SU-DHL-6 (cell line): ENCODE measurements at regions not wholly inside any gene's neighbourhood (a gene's known extent, or its start where the extent isn't known, plus 50 kb on each side); places are given as distances from the start of the nearest gene placed in this dataset.

Experiments
- H2AFZ ChIP-seq: fragments of 200-600 bp; sonication (generic); 2 replicates; pipeline ENCODE4 v1.6.1; 2014; ENCODE audit warnings: low read depth, mild to moderate bottlenecking, moderate library complexity, mixed read lengths, antibody characterized with exemption, low read length; ENCODE audit not compliant: severe bottlenecking
- H3F3A ChIP-seq: fragments of 200-600 bp; shearing (Covaris generic); 2 replicates; pipeline ENCODE4 v1.6.0; 2016; ENCODE audit warnings: antibody characterized with exemption, mild to moderate bottlenecking; ENCODE audit not compliant: insufficient read depth
- H3K27ac ChIP-seq: fragments of 200-600 bp; sonication (generic); 2 replicates; pipeline ENCODE4 v1.5.1; 2016; ENCODE audit warnings: low read depth, mild to moderate bottlenecking, low read length, moderate library complexity, mixed read lengths
- H3K27me3 ChIP-seq: fragments of 200-600 bp; sonication (generic), shearing (Covaris generic); 2 replicates; pipeline ENCODE4 v1.6.0; 2014; ENCODE audit warnings: mild to moderate bottlenecking, low read length
- H3K36me3 ChIP-seq: fragments of 200-600 bp; sonication (generic); 2 replicates; pipeline ENCODE4 v1.6.1; 2014; ENCODE audit warnings: mild to moderate bottlenecking, low read length, mixed read lengths
- H3K4me2 ChIP-seq: fragments of 300-600, 200-600 bp; shearing (Covaris generic), sonication (generic); 2 replicates; pipeline ENCODE4 v1.6.0; 2014; ENCODE audit warnings: low read length, low read depth, mild to moderate bottlenecking; ENCODE audit not compliant: poor library complexity, severe bottlenecking
- H3K4me3 ChIP-seq: fragments of 200-600 bp; sonication (generic); 2 replicates; pipeline ENCODE4 v1.5.1; 2014; ENCODE audit warnings: antibody characterized with exemption, low read length, mild to moderate bottlenecking, mixed read lengths; ENCODE audit not compliant: insufficient read depth, poor library complexity, severe bottlenecking
- H3K79me2 ChIP-seq: fragments of 200-600 bp; sonication (generic); 2 replicates; pipeline ENCODE4 v1.6.1; 2014; ENCODE audit warnings: mild to moderate bottlenecking, low read length, moderate library complexity; ENCODE audit not compliant: insufficient read depth
- H3K9ac ChIP-seq: fragments of 200-600 bp; sonication (generic); 2 replicates; pipeline ENCODE4 v1.7.0; 2014; ENCODE audit warnings: mild to moderate bottlenecking, low read length
- H3K9me2 ChIP-seq: fragments of 200-600 bp; sonication (generic); replicated peaks from 2 replicates; pipeline ENCODE4 v1.6.1; 2014; ENCODE audit warnings: low read length; ENCODE audit not compliant: insufficient read depth
- H3K9me3 ChIP-seq: fragments of 200-600 bp; sonication (generic); 2 replicates; pipeline ENCODE4 v1.6.1; 2014; ENCODE audit warnings: low read length, mixed read lengths; ENCODE audit not compliant: insufficient read depth
- H4K20me1 ChIP-seq: fragments of 200-600 bp; sonication (generic); 2 replicates; pipeline ENCODE4 v1.6.1; 2014; ENCODE audit warnings: low read depth, mild to moderate bottlenecking, antibody characterized with exemption, low read length, moderate library complexity, mixed read lengths
- EZH2phosphoT487 ChIP-seq: fragments of 200-600 bp; sonication (generic), shearing (Covaris generic); conservative IDR thresholded peaks from 2 replicates; pipeline ENCODE4 v1.6.1; 2018; ENCODE audit warnings: mild to moderate bottlenecking, antibody characterized with exemption, low read length, moderate library complexity, mixed read lengths
- TF ChIP-seq, protein P1 (sequence below): fragments of 200-600 bp; sonication (generic); IDR thresholded peaks from one replicate; pipeline ENCODE4 v1.5.1; 2017; ENCODE audit warnings: antibody characterized with exemption, mild to moderate bottlenecking, low read length, moderate library complexity; ENCODE audit not compliant: insufficient read depth, poor library complexity, severe bottlenecking

DNA sequence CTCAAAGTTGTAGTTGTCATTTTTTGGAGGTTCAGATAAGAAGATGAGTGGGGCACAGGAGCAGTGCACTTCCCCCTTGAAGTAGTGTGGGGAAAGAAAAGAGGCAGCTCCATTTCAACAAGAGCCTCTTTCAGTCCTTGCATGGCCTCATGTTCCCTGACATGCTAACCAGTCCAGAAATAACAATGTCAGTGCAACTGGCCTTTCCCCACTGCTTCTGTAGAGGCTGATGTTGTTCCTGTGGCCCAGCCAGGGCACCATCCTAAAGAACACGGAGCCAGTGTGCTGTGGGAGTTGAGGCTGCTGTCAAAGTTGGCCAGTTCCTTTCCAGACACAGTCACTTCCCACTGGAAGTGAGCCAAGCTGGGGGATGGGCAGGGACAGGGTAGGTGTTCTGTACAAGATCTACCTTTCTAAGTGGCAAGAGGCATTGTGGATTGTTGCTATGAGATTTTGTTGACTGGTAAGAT is 77.7 kb upstream of the SLC38A2 start:
- H3K4me2 ChIP-seq, result no peak overlapping the region
- no peak for TF ChIP-seq EZH2phosphoT487
- TF ChIP-seq, protein P1, sequence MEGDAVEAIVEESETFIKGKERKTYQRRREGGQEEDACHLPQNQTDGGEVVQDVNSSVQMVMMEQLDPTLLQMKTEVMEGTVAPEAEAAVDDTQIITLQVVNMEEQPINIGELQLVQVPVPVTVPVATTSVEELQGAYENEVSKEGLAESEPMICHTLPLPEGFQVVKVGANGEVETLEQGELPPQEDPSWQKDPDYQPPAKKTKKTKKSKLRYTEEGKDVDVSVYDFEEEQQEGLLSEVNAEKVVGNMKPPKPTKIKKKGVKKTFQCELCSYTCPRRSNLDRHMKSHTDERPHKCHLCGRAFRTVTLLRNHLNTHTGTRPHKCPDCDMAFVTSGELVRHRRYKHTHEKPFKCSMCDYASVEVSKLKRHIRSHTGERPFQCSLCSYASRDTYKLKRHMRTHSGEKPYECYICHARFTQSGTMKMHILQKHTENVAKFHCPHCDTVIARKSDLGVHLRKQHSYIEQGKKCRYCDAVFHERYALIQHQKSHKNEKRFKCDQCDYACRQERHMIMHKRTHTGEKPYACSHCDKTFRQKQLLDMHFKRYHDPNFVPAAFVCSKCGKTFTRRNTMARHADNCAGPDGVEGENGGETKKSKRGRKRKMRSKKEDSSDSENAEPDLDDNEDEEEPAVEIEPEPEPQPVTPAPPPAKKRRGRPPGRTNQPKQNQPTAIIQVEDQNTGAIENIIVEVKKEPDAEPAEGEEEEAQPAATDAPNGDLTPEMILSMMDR, result no peak
- no peaks in the 10 kb centered on the region for H4K20me1 ChIP-seq
- H3K9me3 ChIP-seq, result no peaks in the 10 kb centered on the region
- no peaks in the 10 kb centered on the region for H3K36me3 ChIP-seq
- no peaks in the 10 kb centered on the region; the same call in 1 of the 2 replicates for H3K27me3 ChIP-seq
- H2AFZ ChIP-seq, result no peak overlapping the region
- no peaks in the 10 kb centered on the region for H3K9me2 ChIP-seq
- H3K9ac ChIP-seq, result no peak overlapping the region
- H3K27ac ChIP-seq, result no peak overlapping the region
- no peak overlapping the region for H3K4me3 ChIP-seq
- H3K79me2 ChIP-seq, result no peaks in the 10 kb centered on the region
- H3F3A ChIP-seq, result no peaks in the 10 kb centered on the region

GRCh38 chr12:46449856-46450255 is 77.3 kb upstream of the SLC38A2 start:
- Histone ChIP-seq H3K9me2 (no peaks in the 10 kb centered on the region), H3K36me3 (no peaks in the 10 kb centered on the region), H3K4me2 (no peak overlapping the region), H3K27ac (no peak overlapping the region), H2AFZ (no peak overlapping the region), H3K9ac (no peak overlapping the region), H3F3A (no peaks in the 10 kb centered on the region), H3K9me3 (no peaks in the 10 kb centered on the region), H3K79me2 (no peaks in the 10 kb centered on the region), H4K20me1 (no peaks in the 10 kb centered on the region), H3K4me3 (no peak overlapping the region), H3K27me3 (no peaks in the 10 kb centered on the region; the same call in 1 of the 2 replicates)
- TF ChIP-seq EZH2phosphoT487, result no peak
- TF ChIP-seq, protein P1, result no peak

DNA sequence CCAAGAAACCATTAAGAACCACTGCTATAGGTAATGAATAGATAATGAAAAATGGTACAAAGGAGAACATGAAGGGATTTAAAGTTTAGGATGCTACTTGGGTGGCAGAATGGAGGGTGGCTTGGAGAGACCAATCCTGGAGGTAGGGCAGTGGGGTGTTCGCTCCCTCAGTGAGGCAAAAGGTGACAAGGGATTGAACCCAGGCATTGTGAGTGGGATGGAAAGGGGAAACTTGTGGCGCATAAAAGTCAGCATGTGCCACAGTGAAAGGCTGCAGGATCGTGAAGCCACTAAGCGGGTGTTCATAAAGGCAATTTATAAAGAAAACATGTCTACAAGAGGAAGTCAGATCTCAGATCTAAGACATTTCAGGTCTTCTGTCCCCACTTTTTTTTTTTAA is 76.7 kb upstream of the SLC38A2 start:
- TF ChIP-seq, protein P1, result no peak
- TF ChIP-seq EZH2phosphoT487, result no peak
- Histone ChIP-seq H3K4me3 (no peak overlapping the region), H3K9ac (no peak overlapping the region), H3K79me2 (no peaks in the 10 kb centered on the region), H3K27ac (no peak overlapping the region), H3K9me3 (no peaks in the 10 kb centered on the region), H2AFZ (no peak overlapping the region), H3K27me3 (no peaks in the 10 kb centered on the region; the same call in 1 of the 2 replicates), H4K20me1 (no peaks in the 10 kb centered on the region), H3K4me2 (no peak overlapping the region), H3F3A (no peaks in the 10 kb centered on the region), H3K36me3 (no peaks in the 10 kb centered on the region), H3K9me2 (no peaks in the 10 kb centered on the region)
